NCI-H748 treated with DMSO at 0.1 percent for 48 hours (cell line): ENCODE measurements at regions not wholly inside any gene's neighbourhood (a gene's known extent, or its start where the extent isn't known, plus 50 kb on each side); places are given as distances from the start of the nearest gene placed in this dataset.
"Not testable (repeated sequence)": the region's sequence is repeated elsewhere in the genome, so short reads cannot be mapped to it uniquely, and the experiment has no call there.

Experiments used
- DNase-seq: peaks from one replicate; lab custom pipeline; 2025; lab: John Stamatoyannopoulos, UW

- DNase-seq, result no peak
Observed at GRCh38 chr6:79392094-79392493, 145.1 kb downstream of the LCA5 start.

GRCh38 chr6:79391480-79391879 is 145.8 kb downstream of the LCA5 start:
- no peak for DNase-seq

- no peak for DNase-seq
Observed at GRCh38 chr6:79385893-79386292, 151.3 kb downstream of the LCA5 start.

- no peak for DNase-seq
Observed at GRCh38 chr6:79385333-79385732, 150.9 kb upstream of the HMGN3 start.

- DNase-seq, result peak; percentile 93
Observed at GRCh38 chr6:79384845-79385244, 150.4 kb upstream of the HMGN3 start.

GRCh38 chr6:79378957-79379356 is 144.5 kb upstream of the HMGN3 start:
- DNase-seq, result no peak

- DNase-seq, result no peak
Observed at GRCh38 chr6:79377888-79378348, 143.4 kb upstream of the HMGN3 start.

- no peak for DNase-seq
Observed at GRCh38 chr6:79377047-79377446, 142.6 kb upstream of the HMGN3 start.

GRCh38 chr6:79375635-79376337 is 141.3 kb upstream of the HMGN3 start:
- no peak for DNase-seq

- no peak for DNase-seq
Observed at GRCh38 chr6:79374308-79374707, 139.8 kb upstream of the HMGN3 start.

- no peak for DNase-seq
Observed at GRCh38 chr6:79373880-79374279, 139.4 kb upstream of the HMGN3 start.

GRCh38 chr6:79373246-79373645 is 138.8 kb upstream of the HMGN3 start:
- DNase-seq, result peak; percentile 36

- DNase-seq, result peak; percentile 3
Observed at GRCh38 chr6:79372757-79373156, 138.3 kb upstream of the HMGN3 start.

- no peak for DNase-seq
Observed at GRCh38 chr6:79369026-79369425, 134.5 kb upstream of the HMGN3 start.

GRCh38 chr6:79363441-79363840 is 129.0 kb upstream of the HMGN3 start:
- DNase-seq, result not testable (repeated sequence)

- DNase-seq, result not testable (repeated sequence)
Observed at GRCh38 chr6:79361074-79361473, 126.6 kb upstream of the HMGN3 start.

GRCh38 chr6:79353226-79353625 is 118.7 kb upstream of the HMGN3 start:
- DNase-seq, result no peak

- DNase-seq, result no peak
Observed at GRCh38 chr6:79338493-79338892, 104.0 kb upstream of the HMGN3 start.

GRCh38 chr6:79335133-79335674 is 100.7 kb upstream of the HMGN3 start:
- DNase-seq, result no peak

- no peak for DNase-seq
Observed at GRCh38 chr6:79334674-79335073, 100.2 kb upstream of the HMGN3 start.

- DNase-seq, result no peak
Observed at GRCh38 chr6:79330704-79331103, 96.2 kb upstream of the HMGN3 start.

GRCh38 chr6:79313254-79313653 is 78.8 kb upstream of the HMGN3 start:
- DNase-seq, result no peak

- no peak for DNase-seq
Observed at GRCh38 chr6:79307321-79308036, 73.0 kb upstream of the HMGN3 start.
